ENCODE measurements at regions not wholly inside any gene's neighbourhood (a gene's known extent, or its start where the extent isn't known, plus 50 kb on each side); places are given as distances from the start of the nearest gene placed in this dataset.

- TF ChIP-seq REST (IDR thresholded peaks at IDR 0.05; ENCODE audit: unreplicated experiment) (no peak), EZH2 (IDR thresholded peaks at IDR 0.05; ENCODE audit: low read depth, unreplicated experiment) (no peak), POLR2AphosphoS5 (IDR thresholded peaks at IDR 0.05; ENCODE audit: low read depth) (no peak)
Observed at GRCh38 chr16:59088431-59088830, 354.3 kb upstream of the GOT2 start (continued).

- no peaks in the 10 kb centered on the region for H3K36me3 ChIP-seq (ENCODE audit: insufficient read depth)
- no peaks in the 10 kb centered on the region for H3K27me3 Mint-ChIP-seq (ENCODE audit: insufficient read depth, low read depth, poor library complexity)
- no peaks in the 10 kb centered on the region for H3F3A ChIP-seq (replicated peaks; ENCODE audit: low read depth)
- H3K4me2 ChIP-seq = no peak overlapping the region
- no peaks in the 10 kb centered on the region for H3K9me3 Mint-ChIP-seq
- ATAC-seq (no peak), DNase-seq (ENCODE audit: low spot score) (no peak)
- H3K4me1 ChIP-seq (ENCODE audit: insufficient read depth) = no peaks in the 10 kb centered on the region
- H4K20me1 ChIP-seq (replicated peaks; ENCODE audit: insufficient read depth) = no peaks in the 10 kb centered on the region
- peaks cover 14% of the 10 kb centered on the region; the same call in 1 of the 2 replicates for H3K9me2 ChIP-seq (ENCODE audit: insufficient read depth)
- no peak overlapping the region for H3K27ac ChIP-seq (ENCODE audit: low read depth)
- H3K4me3 Mint-ChIP-seq = no peak overlapping the region
- no peak overlapping the region for H3K27ac Mint-ChIP-seq
- H3K4me1 Mint-ChIP-seq = no peaks in the 10 kb centered on the region
- no peak overlapping the region for H2AFZ ChIP-seq
- no peaks in the 10 kb centered on the region for H3K27me3 ChIP-seq (ENCODE audit: insufficient read depth)
- no peaks in the 10 kb centered on the region for H3K36me3 Mint-ChIP-seq (ENCODE audit: low read depth)
- H3K79me2 ChIP-seq (replicated peaks; ENCODE audit: insufficient read depth) = no peaks in the 10 kb centered on the region
- no peak overlapping the region for H3K4me3 ChIP-seq
- TF ChIP-seq JUNB (IDR thresholded peaks at IDR 0.05; ENCODE audit: unreplicated experiment) (no peak), CREB1 (CRISPR knock-in tag; IDR thresholded peaks at IDR 0.05; ENCODE audit: low read depth) (no peak), EZH2phosphoT487 (IDR thresholded peaks at IDR 0.05; ENCODE audit: unreplicated experiment) (no peak), REST (IDR thresholded peaks at IDR 0.05; ENCODE audit: unreplicated experiment) (no peak), ZNF114 (CRISPR knock-in tag; IDR thresholded peaks at IDR 0.05) (no peak), EZH2 (IDR thresholded peaks at IDR 0.05; ENCODE audit: low read depth, unreplicated experiment) (no peak), ZNF462 (CRISPR knock-in tag; IDR thresholded peaks at IDR 0.05) (no peak), NANOG (IDR thresholded peaks at IDR 0.05; ENCODE audit: borderline replicate concordance) (no peak), STAT1 (IDR thresholded peaks at IDR 0.05; ENCODE audit: unreplicated experiment) (no peak), ETS1 (IDR thresholded peaks at IDR 0.05) (no peak)
Observed at GRCh38 chr16:59087641-59088040, 353.5 kb upstream of the GOT2 start.
